ENCODE measurements at regions not wholly inside any gene's neighbourhood (a gene's known extent, or its start where the extent isn't known, plus 50 kb on each side); places are given as distances from the start of the nearest gene placed in this dataset.

DNA sequence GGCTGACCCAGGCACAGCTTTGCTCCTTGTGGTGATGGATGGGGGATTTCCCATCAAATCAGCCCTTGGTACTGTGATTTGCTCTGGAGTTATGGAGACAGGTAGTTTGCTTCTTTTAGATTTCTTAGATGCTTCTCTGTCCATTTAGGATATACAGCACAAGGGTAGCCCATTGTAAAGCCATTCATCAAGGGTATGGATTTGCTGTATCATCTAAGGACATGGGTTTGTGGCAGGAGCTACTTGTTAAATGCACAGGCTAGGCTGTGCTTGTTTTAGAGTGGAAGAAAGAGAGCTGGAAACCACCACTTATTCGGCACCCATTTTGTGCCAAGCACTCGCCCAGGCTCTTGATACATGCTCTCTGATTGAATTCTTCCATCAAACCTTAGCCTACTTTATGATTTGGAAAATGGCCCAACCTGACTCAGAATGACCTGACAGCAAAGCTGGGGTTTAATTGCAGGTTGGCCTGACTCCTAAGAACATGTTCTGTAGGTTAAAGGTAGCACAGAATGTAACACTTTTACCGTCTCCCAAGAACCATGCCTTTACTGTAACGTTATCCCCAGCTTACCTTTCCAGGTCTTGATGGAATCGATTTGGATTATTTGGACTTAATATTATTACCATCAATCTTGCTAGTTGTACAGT is 168.0 kb downstream of the SNX10 start:
- DNase-seq = no peak

DNA sequence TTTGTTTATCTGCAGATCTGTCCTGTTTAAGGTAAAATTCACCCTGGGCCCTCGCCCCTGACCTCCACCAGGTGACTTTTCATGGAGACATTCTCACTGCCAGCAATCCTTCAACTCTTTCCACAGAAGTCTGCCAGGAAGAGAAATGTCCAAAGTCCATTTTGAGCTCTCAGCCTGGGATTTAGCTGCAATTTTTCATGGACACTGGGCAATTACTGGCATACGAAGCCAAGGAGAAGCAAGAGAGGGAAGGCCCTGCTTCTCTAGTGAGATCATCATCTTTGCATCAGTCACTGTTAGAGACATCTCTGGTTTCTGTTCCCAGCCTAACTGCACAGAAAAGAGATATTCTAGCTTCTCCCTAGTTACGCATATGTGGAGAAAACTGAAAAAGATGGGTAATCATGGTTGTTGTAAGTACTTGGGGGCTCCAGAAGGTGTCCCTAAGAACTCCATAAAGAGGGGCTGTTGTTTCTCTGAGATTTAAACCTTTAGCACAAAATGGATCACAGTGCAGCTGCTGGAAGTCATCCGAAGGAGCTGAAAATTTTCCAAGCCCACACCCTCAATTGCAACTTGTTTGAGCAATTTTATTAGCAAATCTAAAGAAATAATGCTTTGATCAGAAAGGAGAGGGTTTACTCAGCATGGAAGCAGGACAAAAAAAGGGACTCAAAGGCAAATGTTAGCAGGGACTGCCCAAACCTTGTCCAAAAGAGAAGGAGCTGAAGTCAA is 168.9 kb downstream of the SNX10 start:
- no peak for DNase-seq

DNA sequence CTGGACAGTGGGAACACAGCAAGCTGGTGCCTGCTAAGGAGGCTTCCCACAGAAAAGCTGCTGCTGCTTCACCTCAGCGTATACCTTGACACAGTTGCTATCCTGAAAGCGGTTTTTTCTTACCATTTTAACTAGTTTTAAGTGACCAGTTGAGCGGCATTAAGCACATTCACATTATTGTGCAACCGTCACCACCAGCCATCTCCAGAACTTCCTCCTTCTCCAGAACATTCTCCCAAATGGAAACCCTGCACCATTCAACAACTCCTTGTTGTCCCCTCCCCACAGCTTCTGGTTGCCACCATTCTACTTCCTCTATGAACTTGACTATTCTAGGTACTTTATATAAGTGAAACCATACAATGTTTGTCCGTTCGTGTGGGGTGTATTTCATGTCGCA is 169.9 kb downstream of the SNX10 start:
- no peak for DNase-seq

DNA sequence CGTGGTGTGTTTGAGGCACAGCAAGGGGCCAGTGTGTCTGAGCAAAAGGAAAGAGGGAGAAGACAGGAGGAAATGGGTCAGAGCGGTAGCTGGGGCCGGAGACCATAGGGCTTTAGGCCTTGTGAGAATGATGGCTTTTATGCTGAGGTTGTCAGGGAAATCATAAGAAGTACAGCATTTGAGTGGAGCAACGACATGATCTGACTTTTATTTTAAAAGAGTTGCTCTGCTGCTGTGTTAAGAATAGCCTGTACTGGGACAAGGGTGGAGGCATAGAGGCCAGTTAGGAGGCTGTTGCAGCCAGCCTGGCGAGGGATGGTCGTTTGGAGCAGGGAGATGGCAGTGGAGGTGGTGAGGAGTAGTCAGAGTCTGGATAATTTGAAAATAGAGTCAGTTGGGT is 174.3 kb downstream of the SNX10 start:
- DNase-seq = no peak

DNA sequence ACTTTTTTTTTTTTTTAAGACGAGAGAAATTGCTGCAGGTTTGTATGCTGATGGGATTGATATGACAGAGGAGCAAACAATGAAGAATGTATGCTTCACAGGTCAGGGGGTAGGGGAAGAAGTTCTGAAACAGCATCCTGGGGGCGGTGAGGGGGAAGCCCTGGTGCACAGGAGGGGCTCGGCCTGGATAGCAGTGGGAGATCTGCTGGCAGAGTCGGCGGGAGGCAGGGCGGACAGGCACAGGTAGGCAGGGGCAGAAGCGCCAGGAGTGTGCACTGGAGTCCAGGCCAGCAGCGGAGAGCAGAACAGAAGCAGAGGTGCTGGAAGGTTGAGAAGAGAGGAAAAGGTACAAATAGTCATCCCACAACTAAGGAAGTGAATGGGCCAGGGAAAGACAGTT is 175.4 kb downstream of the SNX10 start:
- no peak for DNase-seq

DNA sequence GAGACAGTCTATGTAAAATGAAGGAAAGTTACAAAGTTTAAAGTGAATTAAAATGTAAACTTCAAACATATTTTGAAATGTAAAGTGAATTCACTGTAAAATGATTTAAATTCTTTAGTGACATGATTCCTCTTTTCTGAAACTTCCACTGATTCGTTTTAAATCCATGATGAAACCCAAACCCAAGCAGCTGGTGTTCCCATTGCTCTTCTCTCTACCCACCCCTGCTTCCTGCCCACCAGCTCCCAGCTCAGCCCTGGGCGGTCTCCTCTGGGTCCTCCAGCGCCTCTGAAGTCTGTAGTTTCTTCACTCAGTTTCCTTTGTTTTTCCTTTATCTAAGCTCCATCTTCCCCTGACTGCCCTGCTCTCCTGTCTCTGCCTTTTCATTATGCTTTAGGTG is 175.9 kb downstream of the SNX10 start:
- no peak for DNase-seq

DNA sequence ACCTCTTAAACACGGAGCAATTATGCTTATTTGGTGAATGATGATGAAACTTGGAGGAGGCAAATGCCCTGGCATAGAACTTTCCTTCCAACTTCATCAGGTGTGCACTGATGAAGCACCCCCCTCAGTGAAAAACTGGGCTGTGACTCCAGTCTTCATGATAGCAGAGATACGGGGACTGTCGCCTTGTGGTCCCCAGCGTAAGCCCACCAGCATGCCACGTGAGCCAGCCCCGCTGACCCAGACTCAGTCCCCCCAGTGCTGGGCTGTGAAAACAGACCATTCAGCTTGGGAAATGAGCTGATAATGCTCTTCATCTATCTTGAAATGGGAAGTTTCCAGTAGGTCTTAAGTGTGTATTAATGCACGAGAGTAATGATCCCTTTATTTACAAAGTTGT is 177.0 kb downstream of the SNX10 start:
- DNase-seq = no peak

DNA sequence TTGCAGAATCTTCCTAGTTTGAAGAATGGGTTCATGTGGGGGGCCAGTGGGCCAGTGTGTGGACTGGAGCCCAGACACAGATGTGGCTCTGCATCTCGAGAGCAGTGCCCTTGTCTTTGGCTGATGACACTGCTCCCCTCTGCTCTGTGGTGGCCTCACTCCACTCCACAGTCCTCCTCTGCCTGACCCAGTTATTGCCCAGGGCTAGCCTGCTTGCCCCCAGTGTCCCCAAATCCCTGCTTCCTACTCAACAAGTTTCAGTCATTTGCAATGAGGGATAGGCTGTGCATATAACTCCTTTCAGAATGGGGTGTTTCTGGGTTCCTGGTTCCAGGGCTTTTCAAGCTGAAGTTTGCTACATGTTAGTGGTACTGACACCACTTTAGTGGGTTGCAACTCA is 177.5 kb downstream of the SNX10 start:
- DNase-seq = no peak

DNA sequence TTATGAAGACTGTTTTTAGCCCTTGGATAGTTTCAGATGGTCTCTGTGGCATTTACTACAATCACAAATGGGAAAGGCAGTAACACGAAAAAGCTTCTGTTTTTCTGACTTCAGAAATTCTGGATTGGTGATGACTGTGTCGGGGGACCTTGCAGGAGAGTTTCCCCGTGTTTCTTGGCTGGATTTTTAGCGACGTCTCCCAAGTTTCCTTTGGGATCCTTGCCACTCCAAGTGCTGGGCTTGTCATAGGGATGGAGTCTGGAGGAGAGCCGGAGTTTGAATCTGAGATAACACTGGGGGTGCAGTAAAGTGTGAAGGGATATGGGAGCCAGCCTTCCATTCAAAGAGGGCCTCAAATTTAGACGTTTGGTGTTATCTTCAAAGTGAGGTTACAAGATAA is 179.0 kb downstream of the SNX10 start:
- no peak for DNase-seq

DNA sequence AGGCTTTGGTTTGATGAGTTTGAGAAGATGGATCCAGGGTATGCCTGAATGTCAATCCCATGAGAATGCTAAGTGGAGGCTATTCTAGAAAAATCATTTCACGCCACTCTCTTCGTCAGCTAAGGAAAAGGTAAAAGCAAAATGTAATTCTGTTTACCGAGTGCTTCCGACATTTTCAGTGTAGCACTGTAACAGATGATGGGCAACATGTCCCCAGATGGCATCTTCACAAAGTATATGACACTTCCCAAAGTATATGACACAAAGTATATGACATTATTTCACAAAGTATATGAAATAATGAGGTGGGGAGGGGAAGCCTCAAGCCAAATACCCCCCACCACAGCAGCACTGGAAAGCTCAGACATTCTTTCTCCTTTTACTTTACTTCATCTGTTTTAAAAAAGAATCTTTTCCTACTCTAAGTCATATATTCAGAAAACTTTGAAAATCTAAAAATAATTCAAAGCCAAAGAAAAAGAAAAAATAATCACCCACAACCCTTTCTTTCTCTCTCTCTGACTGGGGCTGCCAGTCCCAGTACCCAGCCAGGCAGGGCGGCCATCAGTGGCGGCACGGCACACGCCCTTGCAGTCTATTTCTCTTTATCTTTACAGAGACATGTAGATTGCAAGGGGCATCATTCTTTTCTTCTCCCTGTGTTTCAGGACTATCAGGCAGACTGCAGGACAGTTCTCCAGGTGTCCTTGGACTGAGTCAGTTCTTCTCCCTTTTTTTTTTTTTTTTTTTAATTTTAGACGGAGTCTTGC is 179.8 kb downstream of the SNX10 start:
- no peak for DNase-seq

DNA sequence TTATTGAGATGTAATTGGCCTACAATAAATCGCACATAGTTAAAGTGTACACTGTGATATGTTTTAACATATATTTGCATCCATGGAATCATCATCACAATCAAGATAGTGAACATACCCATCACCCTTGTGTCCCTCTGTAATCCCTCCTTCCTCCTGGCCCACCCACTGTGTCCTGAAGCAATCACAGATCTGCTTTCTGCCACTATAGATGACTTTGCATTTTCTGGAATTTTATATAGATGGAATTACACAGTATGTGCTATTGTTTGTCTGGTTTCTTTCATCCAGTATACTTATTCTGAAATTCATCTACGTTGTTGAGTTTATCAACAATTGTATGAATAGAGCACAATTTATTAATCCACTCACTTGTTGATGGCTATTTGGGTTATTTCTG is 181.3 kb downstream of the SNX10 start:
- DNase-seq = no peak

DNA sequence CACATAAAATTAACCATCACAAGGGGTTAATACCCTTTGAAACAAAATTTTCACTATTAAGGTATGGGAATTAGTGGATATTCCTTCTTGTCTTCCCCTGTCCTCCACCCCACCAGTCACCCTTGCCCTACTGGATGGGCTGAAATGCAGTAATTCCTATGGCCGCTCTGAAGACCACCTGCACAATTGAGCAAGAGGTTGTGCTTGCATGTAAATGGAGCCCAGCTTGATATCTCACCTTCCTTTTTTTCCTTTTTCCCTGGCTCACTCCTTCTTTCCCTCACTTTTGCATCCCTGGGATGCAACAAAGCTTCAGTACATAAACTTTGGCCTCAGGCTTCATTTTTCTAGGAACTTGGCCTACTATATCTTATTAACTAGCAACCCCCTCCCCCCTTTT is 184.6 kb downstream of the SNX10 start:
- DNase-seq = no peak

DNA sequence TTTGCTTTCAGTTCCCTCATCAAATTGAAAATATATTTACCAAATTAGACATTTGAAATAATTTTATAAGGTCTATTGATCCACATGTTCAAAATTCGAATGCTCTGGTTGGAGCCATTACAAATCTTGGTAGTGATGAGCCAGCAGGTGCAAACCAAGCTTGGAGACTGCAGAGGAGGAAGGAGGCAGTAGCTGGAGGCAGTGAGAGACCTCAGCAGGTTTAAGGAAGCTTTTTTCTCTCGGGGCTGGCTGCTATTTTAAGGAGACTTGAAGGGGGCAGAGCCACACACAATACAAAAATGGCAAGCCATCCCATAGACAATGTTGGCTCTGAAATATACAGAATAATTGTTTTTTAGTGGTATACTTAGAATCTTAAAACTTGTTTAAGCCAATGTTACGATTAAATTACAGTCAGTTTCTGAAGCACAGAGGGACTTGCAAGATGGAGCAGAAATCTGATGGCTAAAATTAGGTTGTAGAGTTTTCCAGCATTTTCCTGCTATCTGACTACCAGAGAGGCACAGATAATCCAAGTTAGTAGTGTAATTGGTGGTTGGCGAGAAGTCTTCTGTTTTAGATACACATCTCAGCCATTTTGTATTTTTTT is 185.8 kb downstream of the SNX10 start:
- DNase-seq = no peak

DNA sequence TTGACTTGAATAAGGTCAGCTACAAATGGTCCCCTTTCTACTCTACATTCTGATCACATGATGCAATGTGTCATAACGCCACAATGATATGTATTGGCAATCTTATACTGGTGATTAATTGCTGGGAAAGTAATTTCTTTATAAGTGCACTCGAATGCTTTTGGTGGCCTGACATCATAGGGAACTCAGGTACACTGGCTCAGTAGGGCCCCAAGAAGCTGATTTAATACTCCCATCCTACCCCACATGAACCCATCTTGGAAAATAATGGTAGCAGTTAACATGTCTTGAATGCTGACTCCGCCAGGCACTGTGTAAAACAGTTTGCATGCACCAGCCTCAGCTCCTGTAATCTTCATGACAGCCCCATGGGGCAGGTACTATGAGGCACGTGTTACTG is 186.9 kb downstream of the SNX10 start:
- DNase-seq = no peak

DNA sequence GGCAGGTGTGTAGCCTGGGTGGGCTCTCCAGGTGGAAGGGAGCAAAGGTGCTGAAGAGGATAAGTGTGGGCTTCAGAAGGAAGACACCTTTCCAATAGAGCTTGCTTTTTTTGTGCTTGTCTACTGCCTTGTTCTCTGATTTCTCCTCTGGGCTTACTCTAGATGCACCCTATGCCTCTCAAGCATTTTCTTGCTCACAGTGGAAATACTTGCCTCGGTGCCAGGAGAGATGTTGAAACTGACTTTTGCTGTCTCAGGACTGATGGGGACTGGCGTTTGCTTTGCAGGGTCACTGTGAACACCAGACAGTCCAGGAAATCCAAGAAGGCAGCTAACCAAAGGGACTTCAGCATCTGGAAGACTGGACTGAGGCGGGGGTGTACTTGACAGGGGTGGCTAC is 187.9 kb downstream of the SNX10 start:
- DNase-seq = no peak

DNA sequence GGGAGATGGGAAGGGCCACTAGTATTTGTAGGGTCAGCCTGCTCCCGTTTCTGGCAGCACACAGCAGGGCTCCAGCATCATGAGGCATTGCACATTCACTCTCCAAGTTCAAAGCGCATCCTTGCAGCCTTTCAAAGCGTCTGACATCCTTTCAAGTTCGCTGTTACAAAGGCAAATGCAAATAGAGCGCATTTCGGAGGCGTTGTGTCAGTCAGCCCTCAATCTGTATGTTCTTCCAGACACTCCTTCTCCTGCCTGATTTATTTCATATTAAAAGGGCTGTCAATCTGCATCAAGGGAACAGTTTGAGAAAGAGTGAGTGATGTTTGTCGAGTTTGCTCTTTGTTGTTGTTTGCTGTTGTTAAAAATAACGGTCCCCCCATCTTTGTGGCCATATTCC is 188.5 kb downstream of the SNX10 start:
- DNase-seq = no peak

DNA sequence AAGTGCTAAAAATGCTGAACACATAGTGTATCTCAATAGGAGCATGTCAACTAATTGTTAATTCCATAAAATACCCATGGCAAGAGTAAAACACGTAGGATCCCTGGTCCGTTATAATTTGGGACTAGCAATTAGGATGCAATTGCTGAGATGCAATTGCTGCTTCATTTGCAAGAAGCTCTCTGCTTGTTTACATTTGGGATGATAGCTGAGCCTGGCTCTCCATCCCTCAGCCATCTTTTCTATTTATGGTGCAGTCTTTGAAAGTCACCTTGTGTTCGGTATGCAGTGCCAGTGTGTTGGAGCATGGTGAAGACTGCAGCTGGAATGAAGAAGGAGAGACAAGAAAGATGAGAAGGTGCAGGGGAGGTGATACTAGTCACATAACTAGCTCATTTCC is 191.3 kb downstream of the SNX10 start:
- DNase-seq = no peak

DNA sequence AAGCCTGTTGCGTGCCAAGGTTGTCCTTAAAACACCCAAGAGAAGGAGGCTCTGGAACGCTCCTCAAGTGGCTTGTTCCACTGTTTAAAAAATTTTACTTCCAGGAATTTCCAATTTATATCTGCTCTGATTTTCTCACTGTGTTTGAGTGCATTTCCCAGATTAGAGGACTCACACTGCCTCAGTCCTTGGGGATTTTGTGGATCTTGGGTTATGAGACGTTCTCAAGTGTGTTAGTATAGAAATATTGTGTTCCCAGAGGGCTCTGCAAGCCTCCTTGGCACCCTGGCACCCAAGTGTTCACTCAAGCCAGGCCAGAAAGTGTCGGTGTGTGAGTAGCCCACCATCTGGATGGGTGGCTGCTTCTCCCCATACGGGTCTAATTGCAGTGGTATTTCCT is 192.2 kb downstream of the SNX10 start:
- no peak for DNase-seq

DNA sequence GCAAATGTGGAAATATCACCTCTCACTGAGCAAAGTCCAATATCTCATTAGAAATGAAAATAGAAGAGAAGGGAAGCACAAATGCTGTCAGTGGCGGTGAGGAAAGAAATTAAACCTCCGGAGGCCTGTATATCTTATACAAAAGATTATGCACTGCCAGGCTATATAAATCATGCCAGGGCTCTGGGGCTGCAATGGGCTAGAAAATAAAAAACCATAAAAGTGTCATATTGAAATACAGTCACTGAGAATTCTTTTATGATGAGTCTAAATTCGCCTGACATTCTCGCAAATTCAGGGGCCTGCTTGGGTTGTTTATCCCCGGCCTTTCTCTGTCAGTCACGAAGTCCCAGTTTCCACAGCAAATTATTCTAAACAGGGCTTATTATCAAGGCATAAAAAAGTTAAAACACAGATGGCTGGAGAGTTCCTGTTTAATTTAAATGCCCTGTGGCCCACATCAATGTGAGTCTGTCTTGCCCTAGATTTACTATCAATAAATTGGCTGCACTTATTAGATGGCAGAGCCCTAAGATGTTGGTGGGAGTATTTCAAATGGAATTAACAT is 193.8 kb downstream of the SNX10 start:
- DNase-seq = no peak

DNA sequence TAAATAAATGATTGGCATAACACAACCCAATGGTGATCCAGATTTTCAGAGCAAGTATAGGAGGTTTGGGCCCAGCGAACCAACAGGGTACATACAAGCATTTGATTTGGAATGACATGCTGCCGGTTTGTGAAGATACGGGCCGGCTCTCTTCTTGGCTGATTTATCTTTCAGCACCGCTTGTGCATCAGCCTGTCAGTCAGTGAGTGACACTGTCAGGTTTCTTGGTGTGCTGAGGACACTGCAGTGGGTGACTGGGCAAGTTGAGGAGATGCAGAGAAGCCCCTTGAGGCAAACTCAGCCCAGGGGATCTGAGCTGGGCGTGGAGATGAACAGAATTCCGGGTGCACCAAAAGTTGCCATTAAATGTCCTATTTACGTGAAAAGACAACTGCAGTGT is 194.5 kb downstream of the SNX10 start:
- DNase-seq = no peak

DNA sequence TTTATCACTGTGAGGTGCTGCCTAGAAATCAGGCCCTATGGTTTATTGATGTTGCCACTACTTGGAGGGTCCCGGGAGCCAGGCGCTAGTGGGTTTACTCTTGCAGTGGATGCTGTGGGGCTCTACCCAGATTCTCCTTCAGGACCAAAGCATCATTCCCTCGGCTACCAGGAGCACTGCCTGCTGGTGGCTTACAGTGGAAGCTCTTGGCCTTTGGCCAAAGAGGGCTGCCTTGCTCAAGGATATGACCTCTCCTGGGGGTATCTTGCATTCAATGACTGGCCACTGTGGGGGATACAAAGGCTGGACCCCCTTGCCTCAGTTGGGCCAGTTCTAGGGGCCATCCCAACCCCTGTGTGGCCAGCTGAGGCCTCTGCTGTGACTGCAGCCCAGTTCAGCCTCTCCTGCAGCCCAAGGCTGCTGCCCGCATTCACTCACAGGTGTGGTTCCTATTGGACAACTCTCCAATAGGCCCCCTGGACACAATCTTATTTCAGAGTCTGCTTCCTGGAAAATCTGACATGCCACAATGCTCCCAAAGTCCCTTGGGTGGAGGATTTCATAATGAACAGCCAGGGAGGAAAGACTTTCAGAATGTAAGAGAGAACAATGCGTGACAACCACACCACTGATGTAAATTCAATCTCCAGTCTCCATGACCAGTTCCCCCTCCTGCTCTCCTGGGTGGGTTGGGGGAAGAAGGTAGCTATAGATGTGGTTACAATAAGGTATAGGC is 196.3 kb downstream of the SNX10 start:
- no peak for DNase-seq

DNA sequence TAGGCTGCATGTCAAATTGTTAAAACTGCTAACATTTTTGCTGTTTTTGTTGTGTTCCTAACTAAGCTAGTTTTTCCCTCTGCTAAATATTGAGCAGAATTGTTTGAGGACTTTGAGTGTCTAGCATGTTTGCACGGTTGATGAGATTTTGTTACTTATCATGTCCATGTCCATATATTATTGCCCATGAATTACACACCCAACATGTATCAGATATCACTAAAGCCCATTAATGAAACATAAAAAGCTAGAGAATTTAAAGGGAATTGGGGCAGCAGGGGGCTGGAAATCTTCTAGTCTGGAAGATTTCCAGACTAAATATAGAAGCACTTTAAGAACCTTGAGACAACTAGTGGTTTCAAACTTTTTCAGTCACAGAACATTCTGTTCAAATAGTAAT is 197.7 kb downstream of the SNX10 start:
- no peak for DNase-seq
